ENCODE measurements at regions not wholly inside any gene's neighbourhood (a gene's known extent, or its start where the extent isn't known, plus 50 kb on each side); places are given as distances from the start of the nearest gene placed in this dataset.

- H3K36me3 ChIP-seq (ENCODE audit: control insufficient read depth, insufficient read depth, low read length) = no peaks in the 10 kb centered on the region
- no peak overlapping the region for H3K4me3 ChIP-seq (replicated peaks; ENCODE audit: low read depth, low read length)
- no peaks in the 10 kb centered on the region for H3K27me3 ChIP-seq (replicated peaks; ENCODE audit: control insufficient read depth, insufficient read depth, low read length)
- DNase-seq (ENCODE audit: extremely low read depth, insufficient read length) = no peak
- TF ChIP-seq, protein P1, sequence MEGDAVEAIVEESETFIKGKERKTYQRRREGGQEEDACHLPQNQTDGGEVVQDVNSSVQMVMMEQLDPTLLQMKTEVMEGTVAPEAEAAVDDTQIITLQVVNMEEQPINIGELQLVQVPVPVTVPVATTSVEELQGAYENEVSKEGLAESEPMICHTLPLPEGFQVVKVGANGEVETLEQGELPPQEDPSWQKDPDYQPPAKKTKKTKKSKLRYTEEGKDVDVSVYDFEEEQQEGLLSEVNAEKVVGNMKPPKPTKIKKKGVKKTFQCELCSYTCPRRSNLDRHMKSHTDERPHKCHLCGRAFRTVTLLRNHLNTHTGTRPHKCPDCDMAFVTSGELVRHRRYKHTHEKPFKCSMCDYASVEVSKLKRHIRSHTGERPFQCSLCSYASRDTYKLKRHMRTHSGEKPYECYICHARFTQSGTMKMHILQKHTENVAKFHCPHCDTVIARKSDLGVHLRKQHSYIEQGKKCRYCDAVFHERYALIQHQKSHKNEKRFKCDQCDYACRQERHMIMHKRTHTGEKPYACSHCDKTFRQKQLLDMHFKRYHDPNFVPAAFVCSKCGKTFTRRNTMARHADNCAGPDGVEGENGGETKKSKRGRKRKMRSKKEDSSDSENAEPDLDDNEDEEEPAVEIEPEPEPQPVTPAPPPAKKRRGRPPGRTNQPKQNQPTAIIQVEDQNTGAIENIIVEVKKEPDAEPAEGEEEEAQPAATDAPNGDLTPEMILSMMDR (IDR thresholded peaks at IDR 0.05; ENCODE audit: insufficient read depth, low read length, poor library complexity, severe bottlenecking) = no peak
Observed at GRCh38 chr12:125208334-125208733, 143.1 kb downstream of the AACS start.

- H3K36me3 ChIP-seq (ENCODE audit: control insufficient read depth, insufficient read depth, low read length) = no peaks in the 10 kb centered on the region
- no peak for DNase-seq (ENCODE audit: extremely low read depth, insufficient read length)
- TF ChIP-seq, protein P1 (IDR thresholded peaks at IDR 0.05; ENCODE audit: insufficient read depth, low read length, poor library complexity, severe bottlenecking) = no peak
- H3K4me3 ChIP-seq (replicated peaks; ENCODE audit: low read depth, low read length) = no peak overlapping the region
- H3K27me3 ChIP-seq (replicated peaks; ENCODE audit: control insufficient read depth, insufficient read depth, low read length) = no peaks in the 10 kb centered on the region
Observed at GRCh38 chr12:125208942-125209341, 143.7 kb downstream of the AACS start.

GRCh38 chr12:125210104-125210755, 145.0 kb downstream of the AACS start:
- H3K36me3 ChIP-seq (ENCODE audit: control insufficient read depth, insufficient read depth, low read length) = no peaks in the 10 kb centered on the region
- TF ChIP-seq, protein P1 (IDR thresholded peaks at IDR 0.05; ENCODE audit: insufficient read depth, low read length, poor library complexity, severe bottlenecking) = no peak
- DNase-seq (ENCODE audit: extremely low read depth, insufficient read length) = no peak
- no peaks in the 10 kb centered on the region for H3K27me3 ChIP-seq (replicated peaks; ENCODE audit: control insufficient read depth, insufficient read depth, low read length)
- no peak overlapping the region for H3K4me3 ChIP-seq (replicated peaks; ENCODE audit: low read depth, low read length)

DNA sequence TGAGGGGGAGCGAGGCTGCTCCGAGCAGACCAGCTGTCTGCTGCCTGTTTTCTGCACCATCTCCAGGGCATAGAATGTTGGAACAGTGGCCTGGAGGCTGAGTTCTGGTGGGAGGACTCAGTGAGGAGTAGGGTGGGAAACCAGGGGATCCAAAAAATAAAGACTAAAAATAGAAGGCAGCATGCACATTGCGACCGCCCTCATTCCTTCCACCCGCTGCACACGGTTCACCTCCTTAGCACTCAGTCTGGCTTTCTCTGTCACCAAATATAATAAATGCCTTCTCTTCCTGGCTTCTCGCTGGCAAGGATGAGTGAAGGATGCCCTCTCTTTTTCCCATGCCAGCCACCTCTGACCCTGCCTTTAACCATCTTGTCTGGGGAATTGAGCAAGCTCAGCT, 146.2 kb downstream of the AACS start:
- H3K36me3 ChIP-seq (ENCODE audit: control insufficient read depth, insufficient read depth, low read length) = no peaks in the 10 kb centered on the region
- TF ChIP-seq, protein P1 (IDR thresholded peaks at IDR 0.05; ENCODE audit: insufficient read depth, low read length, poor library complexity, severe bottlenecking) = no peak
- DNase-seq (ENCODE audit: extremely low read depth, insufficient read length) = no peak
- H3K27me3 ChIP-seq (replicated peaks; ENCODE audit: control insufficient read depth, insufficient read depth, low read length) = no peaks in the 10 kb centered on the region
- no peak overlapping the region for H3K4me3 ChIP-seq (replicated peaks; ENCODE audit: low read depth, low read length)

- DNase-seq (ENCODE audit: extremely low read depth, insufficient read length) = no peak
- TF ChIP-seq, protein P1 (IDR thresholded peaks at IDR 0.05; ENCODE audit: insufficient read depth, low read length, poor library complexity, severe bottlenecking) = no peak
Observed at GRCh38 chr12:125214289-125214688, 149.1 kb downstream of the AACS start.

GRCh38 chr12:125216756-125217155, 151.5 kb downstream of the AACS start:
- Histone ChIP-seq H3K27me3 (replicated peaks; ENCODE audit: control insufficient read depth, insufficient read depth, low read length) (no peaks in the 10 kb centered on the region; the same call in 1 of the 2 replicates), H3K4me3 (replicated peaks; ENCODE audit: low read depth, low read length) (no peak overlapping the region), H3K36me3 (ENCODE audit: control insufficient read depth, insufficient read depth, low read length) (no peaks in the 10 kb centered on the region)
- DNase-seq (ENCODE audit: extremely low read depth, insufficient read length) = no peak
- TF ChIP-seq, protein P1 (IDR thresholded peaks at IDR 0.05; ENCODE audit: insufficient read depth, low read length, poor library complexity, severe bottlenecking) = no peak

More at GRCh38 chr12:125214289-125214688, 149.1 kb downstream of the AACS start:
- Histone ChIP-seq H3K36me3 (ENCODE audit: control insufficient read depth, insufficient read depth, low read length) (no peaks in the 10 kb centered on the region), H3K4me3 (replicated peaks; ENCODE audit: low read depth, low read length) (no peak overlapping the region), H3K27me3 (replicated peaks; ENCODE audit: control insufficient read depth, insufficient read depth, low read length) (no peaks in the 10 kb centered on the region; the same call in 1 of the 2 replicates)

Data from GM06990 (cell line).